ENCODE measurements at regions not wholly inside any gene's neighbourhood (a gene's known extent, or its start where the extent isn't known, plus 50 kb on each side); places are given as distances from the start of the nearest gene placed in this dataset.
"Not testable (repeated sequence)": the region's sequence is repeated elsewhere in the genome, so short reads cannot be mapped to it uniquely, and the experiment has no call there.

DNA sequence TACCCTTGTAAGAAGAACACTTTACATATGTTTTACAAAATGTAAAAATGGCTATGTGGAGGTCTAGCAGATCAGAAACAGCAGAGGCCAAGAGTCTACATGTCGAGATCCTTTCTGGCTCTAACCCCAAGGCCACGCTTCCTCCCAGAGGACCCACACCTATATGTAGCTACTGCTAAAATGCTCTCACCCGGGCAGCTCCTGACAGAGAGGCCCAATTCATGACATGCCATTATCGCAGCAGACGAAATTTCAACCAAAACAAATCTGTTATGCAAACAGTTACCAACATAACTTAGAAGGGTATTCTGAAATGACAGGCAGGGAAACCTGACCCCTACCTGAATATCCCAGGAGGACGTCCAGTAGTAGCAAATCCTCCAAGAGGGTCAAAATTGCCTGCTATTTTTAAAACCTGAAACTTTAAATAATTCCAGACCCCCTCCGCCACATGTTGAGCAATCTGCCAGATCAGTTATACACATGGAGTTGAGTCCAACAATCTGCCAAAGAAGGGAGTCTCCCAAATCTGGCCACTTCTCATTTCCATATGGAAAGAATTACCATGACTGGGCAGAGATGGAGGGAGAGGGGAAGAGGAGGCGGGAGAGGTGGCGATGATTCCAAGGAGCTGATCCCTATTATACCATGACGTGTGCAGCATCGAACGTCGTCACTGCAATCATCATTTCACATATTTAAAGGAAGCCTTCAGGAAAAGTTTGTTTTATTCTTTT, 192.9 kb upstream of the TBL1X start:
- DNase-seq (ENCODE audit: low read depth): no peak

- no peak for DNase-seq (ENCODE audit: low read depth)
Measured at GRCh38 chrX:9273744-9274143, 191.1 kb upstream of the TBL1X start.

- no peak for DNase-seq (ENCODE audit: low read depth)
Measured at GRCh38 chrX:9278475-9279233, 186.2 kb upstream of the TBL1X start.

DNA sequence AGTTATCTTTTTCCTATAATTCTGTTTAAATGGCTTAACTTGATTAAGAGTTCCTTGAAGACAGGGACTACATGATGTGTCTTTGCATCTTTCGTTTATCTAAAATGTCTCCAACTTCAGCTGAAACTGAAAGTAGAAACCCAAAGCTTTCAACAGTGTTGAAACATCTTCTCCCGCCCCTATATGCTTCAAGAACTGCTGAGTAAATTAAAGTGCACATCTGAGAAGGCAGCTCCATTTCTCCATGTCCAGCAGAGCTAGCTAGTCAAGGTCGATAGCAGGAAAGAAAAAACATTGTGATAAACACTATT, 185.7 kb upstream of the TBL1X start:
- no peak for DNase-seq (ENCODE audit: low read depth)

DNA sequence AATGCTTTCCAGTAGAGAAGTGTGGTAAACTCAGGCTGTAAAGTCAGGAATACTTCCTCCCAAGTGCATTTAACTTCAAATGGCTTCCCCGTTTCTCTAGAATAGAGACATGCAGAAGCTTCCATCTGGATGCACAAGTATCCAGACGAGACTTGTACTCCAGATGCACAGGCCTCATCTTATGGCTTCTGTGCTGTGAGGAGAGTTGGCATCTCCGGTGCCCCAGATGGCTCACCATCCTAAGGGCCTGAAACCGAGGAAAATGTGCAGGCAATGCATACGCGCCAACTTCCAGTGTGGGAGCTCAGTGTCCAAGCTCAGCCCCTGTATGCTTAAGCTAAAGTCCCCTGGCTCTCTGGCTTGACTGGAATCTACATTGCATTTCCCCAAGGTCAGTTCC, 184.0 kb upstream of the TBL1X start:
- DNase-seq (ENCODE audit: low read depth): no peak

DNA sequence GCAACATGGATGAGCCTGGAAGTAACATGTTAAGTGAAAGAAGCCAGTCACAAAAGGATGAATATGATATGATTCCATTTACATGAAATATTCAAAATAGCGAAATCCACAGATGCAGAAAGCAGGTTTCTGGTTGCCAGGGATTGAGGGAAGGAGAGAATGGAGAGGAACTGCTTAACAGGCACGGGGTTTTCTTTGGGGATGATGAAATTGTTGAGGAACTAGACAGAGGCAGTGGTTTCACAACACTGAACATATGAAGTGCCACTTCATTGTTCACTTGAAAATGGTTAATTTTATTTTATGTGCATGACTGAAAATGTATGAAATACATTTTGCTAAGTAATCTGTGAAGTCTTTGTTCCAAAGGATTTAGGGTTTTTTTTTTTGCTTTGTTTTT, 182.5 kb upstream of the TBL1X start:
- DNase-seq (ENCODE audit: low read depth): no peak

GRCh38 chrX:9285342-9285771, 179.5 kb upstream of the TBL1X start:
- peak; percentile 64 for DNase-seq (ENCODE audit: low read depth)

DNA sequence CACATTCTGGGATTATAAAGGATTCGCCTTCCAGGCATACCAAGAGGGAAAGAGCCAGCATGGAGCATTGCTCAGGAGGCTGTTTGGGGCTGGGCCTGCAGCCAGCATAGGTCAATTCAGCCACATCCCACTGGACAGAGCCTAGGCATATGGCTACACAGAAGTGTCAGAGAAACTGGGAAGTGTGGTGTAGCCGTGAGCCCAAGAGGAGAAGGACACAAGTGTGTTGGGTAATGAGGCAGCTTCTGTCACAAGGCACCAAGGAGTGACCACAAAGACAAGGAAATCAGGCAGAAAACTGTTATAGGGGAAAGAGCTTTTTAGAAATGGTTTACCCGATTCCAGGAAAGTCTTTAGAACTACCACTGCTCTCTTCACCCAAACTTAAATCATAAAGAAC, 178.6 kb upstream of the TBL1X start:
- no peak for DNase-seq (ENCODE audit: low read depth)

DNA sequence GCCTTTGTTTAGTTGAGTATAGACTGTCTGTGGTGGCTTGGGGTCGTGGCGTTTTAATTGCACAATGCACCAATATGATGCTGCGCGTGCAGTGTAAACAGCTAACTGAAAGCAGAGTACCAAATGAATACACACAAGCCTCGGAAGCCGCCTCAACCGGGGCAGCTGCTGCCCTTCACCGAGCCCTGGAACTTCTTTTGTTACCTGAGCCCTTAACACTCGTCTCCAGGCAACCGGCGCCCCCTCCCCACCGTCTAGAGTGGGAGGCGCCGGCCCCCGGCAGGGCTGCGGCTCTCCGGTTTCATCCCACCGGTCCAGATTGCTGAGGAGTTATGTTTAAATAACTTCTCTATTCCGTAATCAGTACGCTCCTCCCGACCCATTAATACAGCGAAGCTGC, 173.2 kb upstream of the TBL1X start:
- DNase-seq (ENCODE audit: low read depth): no peak

DNA sequence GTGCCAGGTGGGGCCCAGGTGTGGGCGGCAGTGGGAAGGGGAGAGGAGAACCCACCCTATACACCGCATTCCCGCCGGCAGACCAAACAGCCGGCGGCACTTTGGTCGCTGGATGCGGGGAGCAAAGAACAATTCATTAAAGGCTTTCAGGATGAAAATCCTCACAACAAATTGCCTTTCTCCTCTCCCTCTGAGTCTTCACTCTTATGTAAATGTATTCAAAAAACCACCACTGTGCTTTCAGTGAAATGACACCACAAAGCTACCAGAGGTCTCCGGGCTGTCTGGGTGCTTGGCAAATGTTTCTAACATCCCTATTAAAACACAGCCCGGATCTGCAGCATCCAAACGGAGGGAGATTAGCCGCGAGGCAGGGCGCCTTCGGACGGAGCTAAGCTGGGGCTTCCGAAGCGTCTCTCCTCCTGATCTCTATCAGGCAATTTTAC, 171.8 kb upstream of the TBL1X start:
- no peak for DNase-seq (ENCODE audit: low read depth)

- DNase-seq (ENCODE audit: low read depth): no peak
Measured at GRCh38 chrX:9293903-9294302, 171.0 kb upstream of the TBL1X start.

DNA sequence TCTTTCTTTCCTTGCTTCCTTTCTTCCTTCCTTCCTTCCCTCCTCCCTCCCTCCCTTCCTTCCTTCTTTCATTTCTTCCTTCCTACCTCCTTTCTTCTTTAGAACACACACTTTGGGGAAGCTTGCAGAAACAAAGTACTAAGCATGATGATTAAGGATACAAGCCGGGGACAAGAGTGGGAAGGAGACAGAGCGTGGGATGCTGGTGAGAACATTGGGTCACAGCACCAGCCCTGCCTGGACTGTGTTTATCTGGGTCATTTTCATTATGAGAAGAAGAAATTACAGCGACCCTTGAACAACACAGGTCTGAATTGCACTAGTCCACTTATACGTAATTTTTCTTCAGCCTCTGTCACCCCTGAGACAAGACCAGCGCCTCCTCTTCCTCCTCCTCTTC, 169.3 kb upstream of the TBL1X start:
- no peak for DNase-seq (ENCODE audit: low read depth)

DNA sequence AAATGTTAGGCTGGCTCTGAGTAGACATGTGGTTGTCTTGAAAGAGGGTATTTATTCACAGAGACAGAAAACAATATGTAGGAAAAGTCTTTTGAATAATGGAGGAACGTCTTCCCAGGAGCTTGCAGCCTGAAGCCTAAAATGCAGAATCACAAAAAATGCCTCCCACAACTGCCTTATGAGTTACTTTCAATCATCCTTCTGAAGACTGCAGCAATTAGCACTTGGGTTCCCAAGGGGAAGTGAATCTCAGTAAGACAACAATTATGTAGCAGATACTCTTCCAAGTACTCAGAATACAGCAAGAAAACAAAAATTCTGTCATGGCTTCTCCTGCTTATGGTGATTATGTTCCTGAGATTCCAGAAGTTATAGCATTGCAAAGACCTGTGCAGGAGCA, 166.6 kb upstream of the TBL1X start:
- DNase-seq (ENCODE audit: low read depth): no peak

DNA sequence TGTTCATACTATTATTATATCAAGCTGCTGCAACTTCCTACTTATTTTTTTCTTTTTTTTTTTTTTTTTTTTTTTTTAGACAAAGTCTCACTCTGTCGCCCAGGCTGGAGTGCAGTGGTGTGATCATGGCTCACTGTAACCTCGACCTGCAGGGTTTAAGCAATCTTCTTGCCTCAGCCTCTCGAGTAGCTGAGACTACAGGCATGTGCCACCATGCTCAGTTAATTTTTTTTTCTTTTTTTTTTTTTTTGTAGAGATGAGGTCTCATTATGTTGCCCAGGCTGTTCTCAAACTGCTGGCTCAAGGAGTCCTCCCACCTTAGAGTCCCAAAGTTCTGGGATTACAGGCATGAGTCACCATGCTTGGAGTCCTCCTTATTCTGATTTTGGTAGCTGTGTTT, 165.2 kb upstream of the TBL1X start:
- not testable (repeated sequence) for DNase-seq (ENCODE audit: low read depth)

GRCh38 chrX:9301836-9302235, 163.0 kb upstream of the TBL1X start:
- no peak for DNase-seq (ENCODE audit: low read depth)

GRCh38 chrX:9302381-9302780, 162.5 kb upstream of the TBL1X start:
- DNase-seq (ENCODE audit: low read depth): no peak

- DNase-seq (ENCODE audit: low read depth): no peak
Measured at GRCh38 chrX:9308426-9308825, 156.4 kb upstream of the TBL1X start.

DNA sequence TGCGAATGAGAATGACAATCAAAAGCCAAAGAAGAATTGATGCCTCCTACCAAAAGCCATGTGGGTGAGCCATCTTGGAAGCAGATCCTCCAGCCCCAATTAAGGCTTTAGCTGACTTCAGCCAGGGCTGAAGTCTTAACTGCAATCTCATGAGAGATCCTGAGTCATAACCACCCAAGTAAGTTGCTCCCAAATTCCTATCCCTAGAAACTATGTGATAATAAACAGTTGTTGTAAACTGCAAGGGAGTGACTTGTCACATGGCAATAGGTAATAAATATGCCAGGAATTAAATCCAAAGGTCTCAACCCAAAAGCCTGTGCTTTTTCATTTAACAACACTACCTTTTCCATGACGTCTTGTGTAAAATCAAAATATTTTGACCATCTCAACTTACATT, 154.2 kb upstream of the TBL1X start:
- no peak for DNase-seq (ENCODE audit: low read depth)

DNA sequence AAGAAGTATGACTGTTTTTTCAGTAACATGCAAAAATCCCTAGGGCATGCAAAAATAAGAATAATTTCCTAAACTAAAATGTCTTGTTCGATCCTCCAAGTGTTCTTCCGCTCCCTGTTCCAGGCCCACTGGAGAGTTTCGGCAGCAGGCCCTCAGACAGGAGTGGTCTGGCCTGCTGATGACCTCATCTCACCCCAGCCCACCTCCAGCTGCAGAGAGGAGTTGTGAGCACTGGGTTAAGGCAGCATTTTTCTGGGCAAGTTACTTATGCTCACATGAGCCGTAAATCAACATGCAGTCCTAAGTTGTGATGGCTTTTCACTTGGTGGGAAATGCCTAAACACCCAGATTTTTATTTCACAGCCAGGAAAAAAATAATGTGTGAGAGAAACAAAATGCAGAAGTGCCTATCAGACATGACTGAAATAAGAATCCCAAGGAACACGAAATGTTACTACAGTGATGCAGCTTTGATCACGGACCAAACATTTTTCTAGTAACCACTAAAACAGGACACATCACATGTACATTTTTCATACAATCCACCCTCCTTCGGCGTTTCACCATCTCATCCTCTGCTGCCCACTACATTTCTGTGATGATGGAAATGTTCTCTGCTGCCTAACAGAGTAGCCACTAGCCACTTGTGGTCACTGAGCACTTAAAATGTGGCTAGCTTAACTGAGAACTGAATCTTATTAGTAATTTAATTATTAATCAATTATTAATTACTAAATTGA, 153.3 kb upstream of the TBL1X start:
- no peak for DNase-seq (ENCODE audit: low read depth)

DNA sequence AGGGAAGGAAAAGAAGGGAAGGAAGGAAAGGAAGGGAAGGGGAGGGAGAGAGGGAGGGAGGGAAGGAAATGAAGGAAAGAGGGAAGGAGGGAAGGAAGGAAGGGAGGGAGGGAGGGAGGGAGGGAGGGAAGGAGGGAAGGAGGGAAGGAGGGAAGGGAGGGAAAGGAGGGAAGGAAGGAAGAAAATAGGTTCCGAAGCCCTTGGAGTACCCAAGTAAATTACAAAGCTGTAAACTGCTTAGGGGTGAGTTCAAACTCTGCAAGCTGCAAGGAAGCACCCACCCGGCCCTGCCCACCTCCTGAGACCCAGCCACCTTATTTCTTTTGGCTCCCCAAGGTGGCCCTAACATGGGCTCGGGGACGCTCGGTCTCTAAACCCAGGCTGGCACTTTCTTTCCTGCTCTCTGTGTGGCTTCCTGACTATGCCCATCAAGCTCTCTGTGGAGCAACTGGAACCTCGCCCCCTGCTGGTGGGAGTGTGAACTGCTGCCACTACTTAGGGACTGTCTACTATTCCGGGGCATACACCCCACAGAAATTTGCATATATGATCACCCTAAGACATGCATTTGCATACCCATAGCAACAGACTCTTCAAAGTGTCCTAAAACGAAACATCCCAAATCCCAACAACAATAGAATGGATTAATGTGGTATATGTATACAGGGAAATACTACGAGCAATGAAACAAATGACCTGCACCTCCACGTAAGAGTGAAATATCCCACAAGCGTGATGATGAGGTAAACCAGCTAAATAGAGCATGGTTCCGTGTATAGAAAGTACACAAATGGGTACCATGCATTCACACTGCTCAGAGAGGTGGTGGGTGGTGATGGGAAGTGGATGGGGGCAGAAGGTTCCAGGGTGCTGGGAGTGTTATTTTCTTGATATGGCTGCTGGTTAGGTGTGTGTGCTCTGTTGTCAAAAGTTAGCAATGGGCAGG, 151.7 kb upstream of the TBL1X start:
- peak; percentile 65 for DNase-seq (ENCODE audit: low read depth)

DNA sequence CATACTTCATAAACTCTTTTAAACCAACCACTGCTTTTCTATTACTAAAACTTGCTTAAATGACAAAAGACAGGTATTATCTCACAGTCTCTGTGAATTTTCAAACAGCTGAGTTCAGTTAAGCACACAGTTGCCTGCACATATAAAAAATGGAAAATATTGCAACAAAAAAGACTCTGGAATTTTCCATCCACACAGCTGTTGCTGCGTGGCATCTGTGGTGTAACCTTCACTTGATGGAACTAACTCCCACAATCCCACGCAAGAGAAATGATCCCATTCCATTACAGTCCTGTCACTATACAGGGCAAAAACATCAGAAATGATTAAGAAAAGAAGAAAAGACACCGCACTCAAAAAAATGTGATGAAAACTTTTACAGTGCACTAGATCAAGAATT, 149.8 kb upstream of the TBL1X start:
- no peak for DNase-seq (ENCODE audit: low read depth)

DNA sequence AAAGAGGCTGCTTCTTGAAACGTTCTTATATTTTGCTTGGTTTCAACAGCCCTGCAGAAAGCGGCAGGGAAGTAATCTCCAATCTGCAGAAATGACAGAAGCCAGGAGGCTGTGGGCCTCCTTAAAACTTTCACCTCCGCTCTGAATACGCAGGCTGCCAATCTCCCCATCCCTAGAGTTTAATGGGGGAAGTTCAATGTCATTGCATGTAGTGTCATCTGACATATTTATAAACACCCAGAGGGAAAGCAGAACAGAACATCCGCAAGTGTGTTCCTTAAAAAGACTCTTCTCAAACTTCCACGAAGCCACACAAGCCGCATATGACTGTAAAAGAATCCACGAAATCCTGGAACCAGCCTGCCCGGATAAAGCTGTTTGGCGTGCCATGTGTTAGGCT, 148.8 kb upstream of the TBL1X start:
- no peak for DNase-seq (ENCODE audit: low read depth)
